ENCODE measurements at regions not wholly inside any gene's neighbourhood (a gene's known extent, or its start where the extent isn't known, plus 50 kb on each side); places are given as distances from the start of the nearest gene placed in this dataset.
"Not testable (repeated sequence)": the region's sequence is repeated elsewhere in the genome, so short reads cannot be mapped to it uniquely, and the experiment has no call there.

GRCh38 chr9:113664181-113664875 is 200.8 kb downstream of the RGS3 start:
- no peak for DNase-seq (ENCODE audit: low read depth in 4 of 4, low spot score in 3 of 4)

DNA sequence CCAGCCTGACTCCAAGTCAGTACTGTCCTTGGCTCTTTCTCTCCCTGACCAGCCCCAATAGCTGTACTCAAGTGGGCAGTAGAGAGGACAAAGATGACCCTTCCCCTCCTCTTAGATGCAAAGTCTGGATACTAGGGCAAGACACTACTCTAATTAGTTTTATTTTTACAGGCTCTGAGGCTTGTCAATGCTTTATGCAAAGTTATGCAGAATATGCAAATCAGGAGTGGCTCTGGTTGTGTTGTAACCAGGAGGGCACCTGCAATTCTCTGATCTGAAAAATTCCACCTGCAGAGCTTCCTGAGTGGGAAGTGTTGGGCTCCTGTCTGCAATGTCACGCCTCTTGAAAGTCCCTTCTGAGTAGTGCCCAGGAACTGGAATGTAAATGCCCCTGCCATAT is 201.5 kb downstream of the RGS3 start:
- no peak for DNase-seq (ENCODE audit: low read depth in 4 of 4, low spot score in 3 of 4)

- no peak for DNase-seq (ENCODE audit: low read depth in 4 of 4, low spot score in 3 of 4)
These were observed 202.2 kb downstream of the RGS3 start for GRCh38 chr9:113665756-113666155.

GRCh38 chr9:113668061-113668460 is 204.5 kb downstream of the RGS3 start:
- no peak for DNase-seq (ENCODE audit: low read depth in 4 of 4, low spot score in 3 of 4)

DNA sequence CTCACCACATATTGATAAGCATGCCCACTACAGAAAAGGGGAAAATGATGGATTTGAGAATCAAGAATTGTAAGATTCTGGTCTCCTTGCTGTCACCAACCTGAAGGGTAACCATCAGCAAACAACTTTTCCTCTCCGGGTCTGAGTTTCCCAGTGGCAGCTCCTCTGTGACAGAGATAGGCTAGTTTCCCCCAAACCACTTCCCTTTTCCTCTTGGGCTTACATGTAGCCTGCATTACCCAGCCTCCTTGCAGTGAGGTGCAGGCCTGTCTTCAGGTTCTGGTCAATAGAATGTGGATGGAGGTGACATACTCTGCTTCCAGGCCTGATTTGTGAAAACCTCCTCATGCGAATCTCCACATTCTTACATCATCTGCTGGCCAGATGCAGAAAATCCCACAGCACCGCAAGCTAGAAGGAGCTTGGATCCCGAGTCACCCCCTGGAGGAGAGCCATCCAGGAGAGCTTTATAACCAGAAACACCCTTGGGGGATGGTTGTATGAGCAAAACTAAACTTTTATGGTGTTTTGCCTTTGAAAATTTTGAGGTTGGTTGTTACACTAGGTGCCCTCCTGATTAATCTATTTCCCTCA is 206.1 kb downstream of the RGS3 start:
- DNase-seq (ENCODE audit: low read depth in 4 of 4, low spot score in 3 of 4) = no peak

DNA sequence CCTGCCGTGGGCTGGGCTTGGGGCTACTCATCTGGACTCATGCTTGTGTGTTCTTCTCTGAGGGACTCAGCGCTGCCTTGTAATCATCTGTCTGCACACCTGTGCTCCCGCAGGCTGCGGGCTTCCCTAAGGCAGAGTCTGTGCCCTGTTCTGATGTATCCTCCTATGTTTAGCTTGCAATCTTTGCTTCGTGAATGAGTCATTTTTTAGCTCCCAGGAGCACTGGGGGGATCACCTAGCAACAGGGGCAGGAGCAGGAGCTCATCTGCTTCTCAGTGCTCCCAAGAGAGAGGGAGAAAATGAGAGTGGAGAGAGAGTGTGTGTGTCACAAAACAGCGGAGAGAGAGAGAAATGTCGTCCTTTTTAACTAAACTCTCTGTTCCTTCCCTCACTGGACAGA is 202.4 kb upstream of the ZNF618 start:
- no peak for DNase-seq (ENCODE audit: low read depth in 4 of 4, low spot score in 3 of 4)

- no peak for DNase-seq (ENCODE audit: low read depth in 4 of 4, low spot score in 3 of 4)
These were observed 201.7 kb upstream of the ZNF618 start for GRCh38 chr9:113674436-113674835.

- DNase-seq (ENCODE audit: low read depth in 4 of 4, low spot score in 3 of 4) = no peak
These were observed 200.6 kb upstream of the ZNF618 start for GRCh38 chr9:113675475-113675941.

DNA sequence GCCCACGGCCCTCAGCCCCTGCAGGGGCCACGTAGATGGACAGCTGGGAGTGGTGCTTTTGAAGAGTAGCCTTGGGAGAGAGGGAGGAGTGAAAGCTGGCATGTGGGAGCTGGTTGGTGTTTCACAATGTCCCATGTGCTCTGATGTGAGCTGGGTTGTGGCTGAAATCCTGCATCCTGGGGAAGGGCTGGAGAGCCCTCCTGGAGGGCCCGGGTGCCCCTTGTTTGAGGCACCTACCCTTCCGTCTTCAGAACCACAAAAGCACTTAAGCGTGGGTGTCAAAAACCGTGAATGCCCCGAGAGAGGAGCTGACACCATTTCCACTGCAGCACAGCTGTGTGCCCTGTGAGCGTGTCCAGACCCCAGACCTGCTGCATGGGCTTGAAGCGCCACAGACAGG is 199.1 kb upstream of the ZNF618 start:
- no peak for DNase-seq (ENCODE audit: low read depth in 4 of 4, low spot score in 3 of 4)

DNA sequence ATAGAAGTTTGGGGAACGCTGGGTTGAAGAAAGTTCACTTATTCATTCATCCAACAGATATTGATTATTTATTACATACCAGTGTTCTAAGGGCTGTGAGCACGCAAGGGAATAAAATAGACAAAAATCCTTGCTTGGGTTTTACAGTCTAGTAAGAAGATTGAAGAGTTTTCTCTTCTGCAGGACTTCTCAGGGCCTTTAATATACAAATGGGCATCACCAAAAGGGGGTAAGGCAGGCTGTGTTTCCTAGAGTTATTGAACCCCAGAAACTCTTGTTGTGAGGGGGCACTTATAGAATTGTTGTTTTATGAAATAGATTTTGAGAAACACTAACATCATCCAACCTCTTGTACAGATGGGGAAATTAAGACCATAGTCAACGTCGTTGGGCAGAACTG is 198.5 kb upstream of the ZNF618 start:
- DNase-seq (ENCODE audit: low read depth in 4 of 4, low spot score in 3 of 4) = no peak

DNA sequence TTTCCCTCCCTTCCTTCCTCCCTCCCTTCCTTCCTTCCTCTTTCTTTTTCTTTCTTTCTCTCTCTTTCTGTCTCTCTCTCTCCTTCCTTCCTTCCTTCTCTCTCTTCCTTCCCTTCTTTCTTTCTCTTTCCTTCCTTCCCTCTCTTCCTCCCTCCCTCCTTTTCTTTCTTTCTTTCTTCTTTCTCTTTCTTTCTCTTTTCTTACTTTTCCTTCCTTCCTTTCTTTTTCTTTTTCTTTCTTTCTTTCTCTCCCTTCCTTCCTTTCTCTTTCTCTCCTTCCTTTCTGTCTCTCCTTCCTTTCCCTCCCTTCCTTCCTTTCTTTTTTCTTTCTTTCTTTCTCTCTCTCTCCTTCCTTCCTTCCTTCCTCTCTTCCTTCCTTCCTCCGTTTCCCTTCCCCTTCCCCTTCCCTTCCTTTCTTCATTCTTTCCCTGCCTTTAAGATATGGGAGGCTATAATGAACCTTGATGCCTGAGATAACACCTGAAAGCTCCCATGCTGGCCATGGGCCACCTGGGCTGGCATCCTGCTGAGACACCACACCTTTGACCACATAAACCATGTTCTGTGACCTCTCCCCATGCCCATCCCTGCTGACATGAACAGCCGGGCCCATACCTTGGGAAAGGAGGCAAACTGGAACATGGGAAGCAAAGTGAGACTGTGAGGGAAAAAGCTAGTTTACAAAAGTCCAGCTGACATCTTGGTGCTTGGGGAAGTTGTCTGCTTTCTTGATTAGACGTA is 197.8 kb upstream of the ZNF618 start:
- no peak for DNase-seq (ENCODE audit: low read depth in 4 of 4, low spot score in 3 of 4)

GRCh38 chr9:113678859-113679256 is 197.3 kb upstream of the ZNF618 start:
- DNase-seq (ENCODE audit: low read depth in 4 of 4, low spot score in 3 of 4) = no peak

- DNase-seq (ENCODE audit: low read depth in 4 of 4, low spot score in 3 of 4) = peak in 3 of 4 donors; percentile 56 to 66 (median 61)
These were observed 193.8 kb upstream of the ZNF618 start for GRCh38 chr9:113682297-113682771.

- DNase-seq (ENCODE audit: low read depth in 4 of 4, low spot score in 3 of 4) = not testable (repeated sequence)
These were observed 190.5 kb upstream of the ZNF618 start for GRCh38 chr9:113685636-113686035.

DNA sequence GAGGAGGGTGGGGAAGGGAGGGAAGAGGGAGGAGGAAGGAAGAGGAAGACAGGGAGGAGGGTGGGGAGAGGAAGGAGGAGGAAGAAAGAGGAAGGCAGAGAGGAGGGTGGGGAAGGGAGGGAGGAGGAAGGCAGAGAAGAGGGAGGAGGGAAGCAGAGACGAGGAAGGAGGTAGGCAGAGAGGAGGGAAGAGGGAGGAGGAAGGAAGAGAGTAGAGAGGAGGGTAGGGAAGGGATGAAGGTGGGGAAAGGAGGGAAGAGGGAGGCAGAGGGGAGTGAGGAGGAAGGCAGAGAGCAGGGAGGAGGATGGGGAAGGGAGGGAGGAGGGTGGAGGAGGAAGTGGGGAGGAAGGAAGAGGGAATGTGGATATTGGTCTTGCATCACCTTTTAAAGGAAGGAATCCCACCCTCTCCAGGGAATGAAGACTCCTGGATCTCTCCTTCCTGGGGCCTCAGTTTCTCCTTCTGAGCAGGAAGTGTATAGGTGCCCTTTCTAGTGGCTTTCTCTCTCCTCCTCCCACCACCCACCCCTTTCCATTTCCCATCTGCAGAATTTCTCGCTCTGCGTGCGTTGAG is 188.9 kb upstream of the ZNF618 start:
- no peak for DNase-seq (ENCODE audit: low read depth in 4 of 4, low spot score in 3 of 4)

DNA sequence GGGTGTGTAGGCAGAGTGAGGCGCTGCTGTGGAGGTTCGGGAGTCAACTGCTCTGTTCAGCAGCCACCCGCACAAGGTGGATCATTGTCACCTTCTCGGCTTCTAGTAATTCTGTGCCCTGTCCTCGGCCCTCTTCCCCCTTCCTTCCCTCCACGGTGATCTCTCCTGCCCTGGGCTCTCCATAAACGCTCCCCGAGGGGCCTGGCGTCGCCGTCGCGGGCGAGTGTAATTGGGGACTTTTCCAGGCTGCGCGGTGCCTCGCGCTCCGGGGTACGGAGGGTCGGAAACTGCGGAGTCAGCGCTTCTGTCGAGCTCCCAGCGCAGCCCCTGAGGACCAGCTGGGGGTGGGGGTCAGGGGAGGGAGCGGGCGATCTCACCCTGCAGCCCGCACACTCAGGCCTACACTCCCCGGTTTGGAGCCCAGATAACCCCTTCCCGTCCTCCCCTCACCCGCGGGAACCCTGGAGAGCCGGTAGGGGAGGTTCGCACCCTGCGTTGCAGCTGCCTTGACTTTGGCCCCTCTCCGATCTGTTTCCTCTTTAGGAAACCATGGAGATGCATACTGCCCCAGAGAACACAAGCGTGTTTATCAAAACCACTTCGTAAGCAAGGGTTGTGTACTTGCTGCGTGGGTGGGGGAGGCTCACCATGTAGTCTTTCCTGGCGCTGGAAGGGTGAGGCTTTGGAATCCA is 188.3 kb upstream of the ZNF618 start:
- no peak for DNase-seq (ENCODE audit: low read depth in 4 of 4, low spot score in 3 of 4)

DNA sequence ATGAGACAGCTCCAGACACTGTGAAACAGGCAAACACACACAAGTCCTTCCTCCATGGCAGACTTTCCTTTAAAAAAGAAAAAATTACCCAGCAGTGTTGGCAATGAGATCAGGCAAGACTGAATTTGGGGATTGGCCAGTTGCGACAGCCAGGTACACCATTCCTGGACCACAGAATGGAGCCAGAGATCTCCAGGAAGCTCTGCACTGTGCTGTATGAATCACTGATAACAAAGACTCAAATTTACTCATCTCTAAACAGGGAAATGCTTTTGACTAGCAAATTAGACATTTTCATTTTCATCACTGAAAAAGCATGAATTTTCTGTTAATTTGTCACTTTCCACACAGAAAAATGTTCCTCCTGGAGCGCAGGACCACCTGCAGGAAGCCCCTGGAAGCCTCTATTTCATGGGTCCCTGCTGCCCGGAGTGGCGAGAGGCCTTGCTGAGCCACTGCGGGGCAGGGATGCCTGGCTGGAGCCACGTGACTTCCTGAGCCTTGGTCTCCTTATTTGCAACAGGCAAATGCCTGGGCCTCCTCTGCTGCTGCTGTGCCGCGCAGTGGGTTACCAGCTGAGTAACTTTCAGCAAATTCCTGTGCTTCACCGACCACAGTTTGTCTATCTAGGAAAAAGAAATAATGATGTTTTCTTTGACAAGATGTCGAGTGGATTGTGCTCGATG is 185.9 kb upstream of the ZNF618 start:
- DNase-seq (ENCODE audit: low read depth in 4 of 4, low spot score in 3 of 4) = no peak

GRCh38 chr9:113692256-113692655 is 183.9 kb upstream of the ZNF618 start:
- no peak for DNase-seq (ENCODE audit: low read depth in 4 of 4, low spot score in 3 of 4)

DNA sequence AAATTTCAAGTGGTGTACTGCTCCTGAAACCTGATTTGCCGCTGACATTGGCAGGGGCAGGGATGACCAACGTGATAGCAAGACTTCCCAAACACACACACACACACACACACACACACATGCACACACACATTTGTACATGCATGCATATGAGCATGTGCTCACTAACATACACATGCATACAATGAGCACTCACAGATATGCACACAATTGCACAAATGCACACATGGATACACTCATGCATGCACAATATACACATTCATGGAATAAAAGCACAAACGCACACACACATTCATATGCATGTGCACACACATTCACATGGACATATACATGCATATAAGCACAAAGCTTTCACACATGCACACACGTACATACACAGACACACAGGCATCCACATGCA is 181.2 kb upstream of the ZNF618 start:
- DNase-seq (ENCODE audit: low read depth in 4 of 4, low spot score in 3 of 4) = no peak

GRCh38 chr9:113695440-113695851 is 180.7 kb upstream of the ZNF618 start:
- DNase-seq (ENCODE audit: low read depth in 4 of 4, low spot score in 3 of 4) = no peak
